PC-9 (cell line): ENCODE measurements at regions not wholly inside any gene's neighbourhood (a gene's known extent, or its start where the extent isn't known, plus 50 kb on each side); places are given as distances from the start of the nearest gene placed in this dataset.

Experiments
- CTCF ChIP-seq: fragments of 200-600 bp; sonication (generic); conservative IDR thresholded peaks from 2 replicates; pipeline ENCODE4 v1.6.1; 2017; ENCODE audit warnings: mixed run types, antibody characterized with exemption, mild to moderate bottlenecking, moderate library complexity
- EZH2 ChIP-seq: fragments of 200-600 bp; sonication (generic); IDR thresholded peaks from 2 replicates; pipeline ENCODE4 v1.8.0; 2017; ENCODE audit warnings: antibody characterized with exemption, low read depth

DNA sequence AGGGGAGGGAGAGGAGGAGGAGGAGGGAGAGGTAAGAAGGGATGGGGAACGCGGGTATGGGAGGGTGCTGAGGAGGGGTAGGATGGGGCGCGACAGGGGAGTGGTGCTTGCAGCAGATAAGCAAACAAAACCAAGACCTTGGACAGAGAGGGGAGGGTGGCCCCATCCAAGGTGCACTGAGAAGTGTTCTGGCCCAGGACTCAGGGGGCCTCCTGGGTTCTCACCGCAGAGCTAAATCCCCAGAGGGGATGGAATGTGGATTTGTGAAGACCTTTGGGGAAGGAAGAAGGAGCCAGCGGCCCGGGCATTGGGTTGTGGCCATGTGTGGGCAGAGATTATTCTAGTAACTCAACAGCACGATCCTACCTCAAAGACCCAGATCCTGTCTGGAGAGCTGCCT lies 90.9 kb upstream of the LINC01488 start:
- TF ChIP-seq CTCF: no peak
- TF ChIP-seq EZH2: no peak
